ENCODE measurements at regions not wholly inside any gene's neighbourhood (a gene's known extent, or its start where the extent isn't known, plus 50 kb on each side); places are given as distances from the start of the nearest gene placed in this dataset.

DNA sequence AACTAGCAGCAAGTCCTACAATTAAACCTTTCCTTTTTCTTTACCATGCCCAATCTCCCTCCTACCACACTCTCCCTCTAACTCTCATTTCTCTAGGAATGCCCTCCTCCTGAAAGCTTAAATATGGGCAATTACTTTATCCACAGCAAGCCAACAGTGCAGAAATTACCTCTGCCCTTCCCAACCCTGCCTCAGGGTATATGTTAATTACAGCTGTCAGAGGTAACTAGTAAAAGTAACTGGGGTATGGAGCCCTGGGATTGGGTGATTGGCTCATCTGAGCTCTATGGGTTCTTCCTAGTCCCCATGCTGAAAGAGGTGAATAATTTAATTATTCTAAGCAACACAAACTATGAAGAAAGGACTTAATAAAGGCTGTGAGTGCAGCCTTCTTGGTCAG is 478.9 kb upstream of the NMUR2 start:
- no peak for DNase-seq

DNA sequence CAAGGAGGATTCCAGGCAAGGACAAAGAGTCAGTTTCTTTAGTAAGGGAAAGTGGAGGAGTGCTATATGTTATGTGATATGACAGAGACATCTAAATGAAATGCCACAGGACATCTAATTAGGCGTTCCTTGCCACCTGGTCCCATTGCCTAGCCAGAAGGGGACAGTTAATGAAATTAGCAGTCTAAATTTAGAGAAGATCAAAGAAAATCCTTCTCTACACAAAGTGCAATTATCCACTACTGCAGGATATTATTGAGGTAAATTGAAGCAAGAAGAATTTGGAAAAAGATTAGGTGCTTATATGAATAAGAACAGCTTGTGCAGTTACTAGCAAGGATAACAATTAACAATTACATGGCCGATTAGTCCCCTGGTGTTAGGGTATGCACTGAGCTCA is 495.3 kb upstream of the NMUR2 start:
- DNase-seq, result no peak

DNA sequence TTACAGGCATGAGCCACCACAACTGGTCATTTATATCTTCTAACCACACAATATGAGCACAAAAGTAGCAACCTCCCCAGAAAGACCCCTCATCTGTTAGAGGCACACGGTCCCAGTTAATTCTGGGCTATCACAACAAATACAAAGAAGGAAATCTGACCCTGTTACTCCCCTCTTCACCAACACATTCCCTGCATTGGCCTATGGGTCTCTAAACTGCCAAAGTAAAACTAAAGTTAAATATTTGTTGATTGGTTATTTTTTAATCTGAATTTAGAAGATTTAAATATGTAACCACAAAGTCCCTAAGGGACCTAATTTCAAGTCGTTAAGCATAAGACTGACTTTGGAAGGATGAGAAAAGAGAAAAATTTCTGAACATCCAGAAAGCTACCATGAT is 496.7 kb upstream of the NMUR2 start:
- no peak for DNase-seq

DNA sequence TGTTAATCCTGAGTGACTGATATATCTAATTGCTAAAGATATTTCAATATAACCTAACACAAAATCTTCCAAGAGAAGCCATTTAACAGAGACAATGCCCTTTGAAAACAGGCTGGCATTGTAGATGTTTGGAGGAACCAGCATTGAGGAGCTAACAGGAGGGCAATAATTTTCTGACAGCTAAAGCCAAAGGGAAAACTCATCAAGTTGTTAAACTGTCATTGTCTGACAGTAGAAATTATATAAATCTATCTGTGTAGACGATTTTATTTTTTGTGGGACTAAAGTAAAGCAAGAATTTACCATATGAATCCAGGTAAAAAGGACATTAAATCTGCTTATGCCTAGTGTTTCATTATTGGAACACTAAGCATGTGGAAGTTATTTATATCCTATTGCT is 500.2 kb upstream of the NMUR2 start:
- no peak for DNase-seq

DNA sequence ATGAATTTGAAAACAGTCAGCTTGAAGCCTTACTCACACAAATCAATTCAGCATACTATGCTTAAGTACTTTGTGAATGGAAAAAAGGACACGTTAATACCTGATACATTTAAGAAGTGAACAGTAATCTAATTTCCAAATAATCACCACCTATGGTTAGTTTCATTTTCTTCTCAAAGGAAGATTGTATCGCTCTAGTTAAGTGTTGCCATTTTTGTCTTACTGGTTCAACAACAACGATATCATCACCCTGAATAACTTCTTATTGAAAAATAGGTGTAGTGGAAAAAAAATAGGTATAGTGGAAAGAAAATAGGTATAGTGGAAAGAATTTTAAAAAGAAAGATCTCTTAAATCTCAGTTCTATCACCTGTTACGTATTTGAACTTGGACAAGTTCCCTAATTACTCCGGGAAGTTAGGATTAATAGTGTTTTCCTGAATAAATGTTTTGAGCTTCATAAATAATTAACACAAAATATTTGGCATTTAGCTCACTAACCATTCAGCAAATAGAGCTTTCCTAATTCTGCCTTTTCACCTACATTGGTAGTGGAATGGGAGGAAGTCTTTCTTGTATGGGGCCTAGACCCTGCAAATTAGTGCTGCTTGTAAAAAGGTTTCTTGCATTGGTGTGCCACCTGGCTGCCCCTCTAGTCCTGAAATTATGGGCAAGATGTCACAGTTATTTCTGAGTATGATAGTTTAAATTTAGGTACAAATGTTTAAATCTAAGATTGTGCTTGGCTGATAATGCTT is 502.6 kb upstream of the NMUR2 start:
- DNase-seq, result no peak

DNA sequence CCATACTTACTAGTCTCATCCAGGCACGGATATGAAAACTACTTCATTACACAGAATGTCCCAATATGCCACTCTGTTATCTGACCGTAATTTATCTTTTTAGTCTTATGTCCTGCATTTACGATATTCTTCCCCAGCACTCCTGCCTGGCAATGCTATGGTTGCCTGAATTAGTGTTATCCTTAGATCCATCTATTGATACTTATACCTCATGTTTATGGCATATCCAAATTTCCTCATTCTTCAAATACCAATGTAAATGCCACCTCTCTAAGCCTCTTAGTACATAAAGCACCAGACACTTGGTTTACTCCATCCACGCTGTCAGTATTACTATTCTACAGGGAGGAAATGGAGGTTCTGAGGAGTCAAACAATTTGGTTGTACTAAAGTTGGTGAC is 507.8 kb upstream of the NMUR2 start:
- DNase-seq, result no peak

DNA sequence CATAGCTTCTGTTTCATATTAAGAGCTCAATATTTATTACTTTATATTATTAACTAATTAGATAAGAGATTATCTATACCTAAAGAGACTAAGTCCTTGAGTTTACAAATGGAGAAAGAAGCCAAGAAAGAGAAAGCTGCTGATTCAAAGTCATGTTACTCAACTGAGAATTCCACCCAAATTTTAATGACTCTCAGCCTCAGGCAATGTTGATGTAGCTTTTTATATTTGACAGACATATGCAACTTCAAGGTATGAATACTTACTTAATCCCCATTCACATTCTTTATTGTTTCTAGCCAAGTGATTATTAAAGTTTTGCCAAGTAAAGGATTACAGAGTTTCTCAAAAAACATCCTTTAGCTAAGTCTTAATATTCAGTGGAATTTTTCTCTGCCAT is 527.5 kb upstream of the NMUR2 start:
- DNase-seq, result no peak

DNA sequence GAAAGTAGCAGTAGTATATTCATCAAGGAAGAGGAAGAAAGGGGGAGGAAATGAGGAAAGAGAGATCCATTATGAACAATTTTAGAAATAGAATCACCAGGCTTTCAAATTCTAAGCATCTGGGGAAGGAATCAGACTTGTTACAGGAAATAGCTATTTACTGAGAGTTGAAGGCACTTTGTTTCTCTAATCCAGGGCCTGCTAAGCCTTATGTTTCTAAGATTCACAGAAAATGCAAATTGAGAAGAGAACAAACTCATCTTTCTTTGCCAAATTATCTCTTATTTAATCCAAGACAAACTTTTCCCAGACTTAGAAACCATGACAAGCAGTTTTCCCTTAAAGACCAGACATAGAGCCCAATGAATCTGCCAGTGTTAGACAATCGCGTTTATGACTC is 528.0 kb upstream of the NMUR2 start:
- no peak for DNase-seq

DNA sequence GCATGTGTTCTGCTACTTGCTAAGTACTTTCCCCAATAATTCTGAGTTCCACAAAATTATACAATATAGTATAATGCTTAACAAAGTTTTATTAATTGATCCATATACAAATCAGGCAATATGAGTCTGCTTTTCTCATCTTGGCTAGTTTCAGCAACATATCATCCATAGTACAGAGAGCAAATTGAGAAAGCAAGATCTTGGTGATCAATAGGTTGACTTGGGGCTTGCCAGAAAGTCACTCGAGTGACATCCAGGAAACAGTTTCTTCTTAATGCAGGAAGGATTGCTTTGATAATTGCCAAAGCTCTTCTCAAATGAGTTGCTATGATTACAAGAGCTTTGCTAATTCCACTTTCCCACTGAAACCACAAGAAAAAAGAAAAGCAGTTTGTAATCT is 533.6 kb upstream of the NMUR2 start:
- no peak for DNase-seq

DNA sequence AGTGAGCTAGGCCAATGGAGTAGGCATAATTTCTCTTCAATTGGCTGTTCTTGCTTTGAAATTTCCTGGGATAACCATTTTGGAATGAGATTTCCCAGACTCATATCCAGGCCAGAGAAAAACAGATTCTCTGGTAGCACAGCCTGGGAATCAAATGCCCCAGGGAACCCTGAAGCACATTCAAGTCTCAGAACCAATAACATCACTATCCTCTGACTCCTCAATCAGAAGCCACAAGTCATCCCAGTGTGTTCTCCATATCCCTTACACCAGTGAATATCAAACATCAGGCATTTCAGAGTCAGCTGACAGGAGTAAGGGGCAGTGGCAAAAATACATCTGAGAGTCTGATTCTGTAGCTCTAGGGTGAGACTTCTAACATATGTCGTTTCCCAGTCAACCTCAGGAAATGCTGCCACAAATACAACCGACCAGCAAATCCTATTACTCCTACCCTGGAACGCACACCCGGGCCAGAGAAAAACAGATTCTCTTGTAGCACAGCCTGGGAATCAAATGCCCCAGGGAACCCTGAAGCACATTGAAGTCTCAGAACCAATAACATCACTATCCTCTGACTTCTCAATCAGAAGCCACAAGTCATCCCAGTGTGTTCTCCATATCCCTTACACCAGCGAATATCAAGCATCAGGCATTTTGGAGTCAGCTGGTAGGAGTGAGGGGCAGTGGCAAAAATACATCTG is 537.7 kb upstream of the NMUR2 start:
- DNase-seq, result no peak

DNA sequence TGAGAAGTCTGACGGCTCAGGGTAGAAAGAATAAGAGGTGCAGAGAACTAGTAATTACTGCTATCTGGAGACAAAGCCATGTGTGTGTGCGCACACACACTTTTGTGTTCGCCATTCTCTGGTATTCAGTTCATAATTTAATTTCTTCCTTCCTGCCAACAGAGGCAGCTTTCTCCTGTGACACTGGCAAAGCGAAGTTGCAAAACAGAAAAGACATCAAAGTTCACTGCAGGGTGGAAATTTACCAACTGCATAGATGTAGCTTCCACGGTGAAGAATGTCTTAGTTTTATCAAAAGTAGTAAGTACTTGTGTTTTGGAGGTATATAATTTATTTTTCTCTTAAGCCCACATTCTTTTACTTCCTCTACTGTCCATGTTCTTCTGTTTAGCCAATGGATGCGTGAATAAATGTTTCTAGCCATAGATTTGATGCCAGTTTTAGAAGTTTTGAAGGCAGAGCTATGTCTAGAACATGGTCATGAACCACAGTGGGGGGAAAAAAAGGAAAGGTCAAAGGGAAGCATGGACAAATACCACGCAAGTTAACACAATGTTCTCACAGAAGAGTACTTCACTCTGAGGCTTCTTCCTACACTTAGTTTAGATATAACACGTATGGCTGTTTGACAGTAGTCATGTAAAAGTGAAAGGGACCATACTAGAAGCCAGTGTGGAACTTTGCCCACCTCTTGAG is 536.5 kb upstream of the GRIA1 start:
- no peak for DNase-seq

DNA sequence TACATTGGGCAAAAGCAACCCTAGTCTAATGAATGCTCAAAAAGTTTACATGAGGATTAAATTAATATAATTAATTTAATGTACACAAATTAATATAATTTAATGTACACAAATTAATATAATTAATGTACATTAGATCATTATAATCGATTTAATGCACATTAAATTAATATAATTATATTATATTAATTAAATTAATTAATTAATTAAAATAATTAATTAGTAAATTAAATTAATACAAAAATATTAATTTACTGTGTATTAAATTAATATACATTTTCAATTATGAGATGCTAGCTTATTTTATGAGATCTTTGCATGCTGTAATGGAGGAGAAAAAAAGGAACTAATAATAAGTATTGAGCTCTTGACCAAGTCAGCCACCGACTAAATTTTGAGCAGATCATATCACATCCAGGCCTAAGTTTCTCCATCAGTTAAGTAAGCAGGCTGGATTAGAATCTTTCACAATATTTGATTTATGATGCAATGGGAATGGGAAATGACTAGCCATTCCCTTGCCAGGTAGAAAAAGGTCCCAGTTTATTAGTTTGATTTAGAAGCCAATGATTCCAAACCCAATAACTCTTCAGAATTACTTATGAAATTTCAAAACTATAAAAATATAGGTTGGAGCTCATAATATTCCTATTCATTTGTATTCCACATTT is 533.4 kb upstream of the GRIA1 start:
- no peak for DNase-seq

DNA sequence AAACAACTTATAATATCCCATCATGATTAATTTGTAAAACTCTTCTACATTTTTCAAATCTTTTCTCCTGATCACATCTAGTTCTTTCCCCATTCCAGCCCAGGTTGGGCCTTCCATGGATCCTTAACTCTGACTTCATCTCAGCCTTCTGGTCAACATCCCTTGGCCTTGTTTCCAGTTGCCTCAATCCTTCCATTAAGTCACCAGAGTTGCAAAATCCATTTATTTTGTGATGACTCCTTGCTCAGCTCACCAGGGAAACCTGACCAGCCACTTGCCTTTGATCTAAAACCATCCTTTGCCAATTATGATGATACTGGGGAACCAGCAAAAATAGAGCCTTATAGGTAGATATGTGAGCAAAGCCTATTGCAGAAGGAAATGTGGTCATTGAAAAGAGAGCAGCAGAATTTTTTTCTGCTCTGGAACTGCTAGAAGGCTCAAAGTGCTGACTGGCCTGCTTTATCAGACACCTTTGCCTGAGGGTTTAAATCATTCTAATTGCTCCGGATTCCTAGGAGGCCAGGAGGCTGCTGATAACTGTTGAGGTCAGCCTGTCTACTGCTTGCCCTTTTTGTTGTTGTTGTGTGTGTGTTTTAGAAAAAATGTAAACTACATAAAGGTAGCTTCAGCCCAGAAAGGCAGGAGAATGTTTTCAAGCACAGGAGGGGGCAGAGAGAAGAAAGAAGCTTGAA is 512.2 kb upstream of the GRIA1 start:
- DNase-seq, result no peak

DNA sequence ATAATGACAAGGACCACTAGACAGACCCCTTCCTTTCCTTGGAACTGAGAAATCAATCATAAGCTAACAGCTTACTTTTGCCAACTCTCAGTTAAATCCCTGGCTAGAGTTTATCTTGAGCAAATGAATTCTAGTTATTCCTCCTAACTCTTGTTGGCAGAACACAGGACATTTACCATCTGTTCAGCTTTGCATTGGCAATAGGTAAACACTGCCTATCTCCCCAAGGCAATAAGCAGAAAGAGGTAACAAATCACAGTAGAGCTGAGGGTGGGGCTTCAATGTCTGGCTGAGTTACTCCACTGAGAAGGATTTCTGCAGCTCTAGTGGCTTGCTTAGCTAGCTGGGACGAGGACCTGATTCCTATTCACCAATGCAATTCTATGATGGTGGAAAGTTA is 503.3 kb upstream of the GRIA1 start:
- no peak for DNase-seq

DNA sequence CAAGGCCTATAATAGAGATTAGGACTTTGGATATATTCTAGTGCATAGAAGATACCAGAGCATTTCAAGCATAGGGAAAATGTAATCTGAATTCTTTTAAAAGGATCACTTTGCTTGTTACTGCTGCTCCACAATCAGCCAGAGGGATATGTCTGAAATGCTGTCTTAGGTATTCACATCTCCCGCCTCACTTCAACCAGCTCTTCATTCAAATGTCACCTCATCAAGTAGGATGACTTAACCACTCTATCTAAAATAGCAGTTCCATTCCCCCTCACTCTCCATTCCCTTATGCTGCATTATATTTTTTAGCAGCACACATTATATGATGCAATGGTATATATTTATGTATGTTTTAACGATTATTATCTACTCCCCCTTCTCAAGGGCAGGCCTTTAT is 500.3 kb upstream of the GRIA1 start:
- no peak for DNase-seq

DNA sequence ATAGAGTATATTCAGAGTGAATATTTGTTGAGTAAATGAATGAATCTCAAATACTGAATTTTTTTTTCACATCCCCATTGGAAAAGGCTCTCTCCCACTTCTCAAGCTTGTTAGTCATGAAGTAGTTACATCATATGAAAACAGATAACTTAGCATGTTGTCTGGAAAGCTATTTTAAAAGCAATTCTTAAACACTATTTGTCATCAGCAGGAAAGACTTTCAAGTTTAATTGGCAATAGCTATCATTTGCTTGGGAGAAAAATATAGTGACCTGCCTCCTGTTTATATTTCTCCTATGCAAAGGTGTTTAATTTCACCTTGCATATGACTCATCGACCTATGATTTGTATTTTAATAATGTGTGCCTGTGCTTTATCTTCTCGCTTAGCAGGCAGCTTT is 499.8 kb upstream of the GRIA1 start:
- DNase-seq, result no peak

DNA sequence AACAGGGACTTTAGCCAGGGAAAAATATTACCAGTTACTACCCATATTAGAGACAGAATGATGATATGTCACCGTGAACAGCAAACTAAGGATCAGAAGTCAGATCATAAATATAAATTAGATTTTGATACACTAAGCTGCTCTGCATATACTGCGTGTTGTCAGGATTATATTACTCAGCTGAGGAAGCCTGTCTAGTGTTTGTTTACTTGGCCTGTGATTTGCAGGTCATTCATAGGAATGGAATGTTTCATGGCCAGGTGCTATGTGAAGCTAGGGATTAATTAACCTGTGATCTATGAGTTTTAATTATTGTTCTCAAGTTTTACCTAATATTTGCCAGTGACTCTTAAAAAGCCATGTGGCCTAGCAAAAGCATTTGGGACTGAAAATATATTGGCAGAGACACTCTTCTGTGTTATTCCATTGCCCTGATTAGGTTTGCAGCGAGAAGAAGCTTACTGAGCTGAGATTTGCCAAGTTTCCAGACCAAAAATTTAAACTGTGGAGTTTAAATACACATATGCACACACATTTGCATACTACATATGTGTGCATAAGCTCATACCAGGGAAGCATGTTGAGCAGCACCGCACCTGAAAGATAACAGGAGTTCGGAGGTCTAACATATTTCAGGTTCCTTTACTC is 496.3 kb upstream of the GRIA1 start:
- DNase-seq, result no peak

DNA sequence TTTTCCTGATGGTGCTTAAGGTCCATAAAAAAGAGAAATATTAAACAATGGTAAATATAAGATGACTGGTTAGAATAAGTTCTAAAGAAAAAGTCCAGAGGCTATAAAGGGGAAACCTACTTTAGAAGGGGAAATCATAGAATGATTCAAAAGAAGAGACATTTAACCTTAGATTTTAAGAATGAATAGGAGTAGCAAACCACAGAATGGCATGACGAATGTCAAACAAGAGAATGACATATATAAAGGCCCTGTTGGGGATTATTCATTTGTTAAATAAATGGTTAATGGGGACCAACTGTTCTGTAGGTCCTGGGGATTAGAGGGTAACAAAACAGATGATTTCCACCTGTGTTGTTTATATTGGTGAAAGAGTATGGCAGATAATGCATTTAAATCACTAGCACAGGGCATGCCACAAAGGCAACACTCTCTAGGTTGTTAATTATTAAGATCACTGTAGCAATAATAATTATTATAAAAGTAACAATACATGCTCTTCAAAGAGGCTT is 495.2 kb upstream of the GRIA1 start:
- DNase-seq, result no peak

DNA sequence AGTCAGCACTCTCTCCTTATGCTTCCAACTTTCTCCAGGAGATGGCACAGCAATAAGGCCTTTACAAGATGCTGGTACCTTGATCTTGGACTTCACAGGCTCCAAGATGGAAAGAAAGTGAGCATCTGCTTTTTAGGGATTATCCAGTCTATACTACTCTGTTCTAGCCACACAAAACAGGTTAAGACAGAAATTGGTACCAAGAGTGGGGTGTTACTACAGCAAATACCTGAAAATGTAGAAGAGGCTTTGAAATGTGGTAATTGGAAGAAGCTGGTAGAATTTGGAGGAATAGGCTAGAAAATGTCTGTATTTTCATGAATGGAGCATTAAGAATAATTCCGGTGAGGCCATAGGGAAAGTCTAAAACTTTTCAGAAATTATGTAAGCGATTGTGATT is 484.8 kb upstream of the GRIA1 start:
- DNase-seq, result no peak

DNA sequence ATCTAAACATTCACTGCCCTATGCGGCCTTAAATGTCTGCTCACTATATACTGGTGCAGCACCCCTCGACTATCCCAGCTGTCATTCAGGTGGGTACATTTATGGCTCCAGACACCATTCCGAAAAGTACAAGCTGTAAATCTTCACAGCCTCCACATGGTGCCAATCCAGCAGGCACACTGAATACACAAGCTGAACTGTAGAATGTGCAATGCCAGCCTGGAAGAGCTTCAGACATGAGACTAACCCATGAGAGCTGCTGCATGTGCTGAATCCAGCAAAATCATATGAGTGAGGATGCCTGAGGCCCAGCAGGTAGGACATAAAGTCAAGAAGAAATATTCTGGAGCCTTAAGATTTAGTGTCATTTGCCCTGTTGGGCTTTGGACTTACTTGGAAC is 483.8 kb upstream of the GRIA1 start:
- no peak for DNase-seq

DNA sequence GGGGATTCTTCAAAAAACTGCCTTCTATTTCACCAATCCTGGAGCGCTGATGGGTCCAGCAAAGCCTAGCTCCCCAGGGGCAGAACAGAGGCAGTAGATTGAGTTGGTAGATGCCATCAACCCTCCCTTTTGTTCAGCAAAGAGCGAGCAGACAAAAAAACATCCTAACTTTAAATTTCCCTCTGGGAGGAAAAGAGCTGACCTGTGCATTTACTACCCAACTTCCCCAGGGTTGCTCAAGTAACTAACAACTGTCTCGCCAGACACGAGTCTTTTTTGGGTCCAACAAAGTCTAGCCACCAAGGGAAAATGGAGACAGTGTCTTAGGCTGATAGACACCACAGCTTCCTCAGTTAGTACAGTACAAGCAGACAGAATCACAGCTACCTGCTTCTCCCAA is 476.3 kb upstream of the GRIA1 start:
- no peak for DNase-seq

DNA sequence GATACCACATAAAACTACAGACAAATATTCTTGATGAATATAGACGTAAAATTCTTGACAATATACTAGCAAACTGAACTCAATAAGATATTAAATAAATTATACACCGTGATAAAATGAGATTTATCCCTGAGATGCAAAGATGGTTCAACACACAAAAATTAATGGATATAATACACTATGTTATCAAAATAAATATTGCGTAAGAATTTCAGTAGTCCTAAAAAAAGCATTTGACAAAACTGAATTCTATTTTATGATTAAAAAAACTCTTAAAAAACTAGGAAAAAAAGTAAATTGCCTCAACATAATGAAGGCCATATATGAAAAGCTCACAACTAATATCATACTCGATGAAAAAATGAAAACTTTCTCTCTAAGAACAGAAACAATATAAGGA is 472.3 kb upstream of the GRIA1 start:
- no peak for DNase-seq
